Endothelial cell of umbilical vein (primary cell): ENCODE measurements at regions not wholly inside any gene's neighbourhood (a gene's known extent, or its start where the extent isn't known, plus 50 kb on each side); places are given as distances from the start of the nearest gene placed in this dataset.

ENCODE experiments used
- BruUV-seq: library from RNA; stranded (reverse); fragments of 400-500 nt; replicated peaks from 2 replicates; lab custom pipeline; 2021; lab: Mats Ljungman, UMichigan
- CTCF ChIA-PET: fragments of 300-600, 350-600 bp; sonication (Branson Sonifier 250); formaldehyde crosslinking; loops from one replicate; lab custom pipeline; 2021; ENCODE audit warnings: antibody characterized with exemption, inconsistent platforms; lab: Charles Lee
- POLR2A ChIA-PET: fragments of 300-600, 350-600 bp; sonication (Branson Sonifier 250); formaldehyde crosslinking; loops from one replicate; lab custom pipeline; 2021; ENCODE audit warnings: antibody characterized with exemption, inconsistent platforms; lab: Charles Lee
- DNase-seq: peaks from one replicate; pipeline ENCODE4 v3.0.0-alpha.2; 2011; ENCODE audit warnings: low read depth, low spot score
- FAIRE-seq: peaks from 2 replicates; lab custom pipeline; 2011; peaks lifted over from hg19 to GRCh38; lab: Jason Lieb, UNC
- H2AFZ ChIP-seq: 2 replicates; pipeline ENCODE4 v1.6.0; 2012; ENCODE audit warnings: low read depth, low read length, control low read depth, inconsistent platforms
- H3K27ac ChIP-seq: 2 replicates; pipeline ENCODE4 v1.5.1; 2011; ENCODE audit warnings: low read depth, mild to moderate bottlenecking, control low read depth, low read length, moderate library complexity; ENCODE audit not compliant: insufficient read depth
- H3K27me3 ChIP-seq, 2 experiments: 2 replicates each; pipeline versions ENCODE4 v1.6.0 to v1.6.1; 2011; ENCODE audit warnings: low read length in 2 of 2, mixed read lengths in 1 of 2; ENCODE audit not compliant: control insufficient read depth in 2 of 2, insufficient read depth in 2 of 2
- H3K36me3 ChIP-seq, 2 experiments: 2 replicates in 1 of 2; 3 replicates in 1 of 2; pipeline ENCODE4 v1.5.1; 2011; ENCODE audit warnings: low read length in 2 of 2, mild to moderate bottlenecking in 1 of 2, moderate library complexity in 1 of 2; ENCODE audit not compliant: control insufficient read depth in 2 of 2, insufficient read depth in 2 of 2; ENCODE audit errors: extremely low read depth in 1 of 2
- H3K4me1 ChIP-seq: 3 replicates; pipeline ENCODE4 v1.5.1; 2011; ENCODE audit warnings: mild to moderate bottlenecking, low read length; ENCODE audit not compliant: control insufficient read depth, insufficient read depth; ENCODE audit errors: extremely low read depth
- H3K4me2 ChIP-seq: 2 replicates; pipeline ENCODE4 v1.6.1; 2011; ENCODE audit warnings: low read length, control low read depth, mixed read lengths; ENCODE audit not compliant: insufficient read depth
- H3K4me3 ChIP-seq, 3 experiments: fragments of 200-600 bp in 1 of 3; sonication (generic), shearing (Covaris generic) in 1 of 3; replicated peaks in 1 of 3; 2 replicates each; pipeline ENCODE4 v1.5.1; 2011 to 2016; ENCODE audit warnings: control low read depth in 3 of 3, low read length in 3 of 3, mild to moderate bottlenecking in 2 of 3, inconsistent platforms in 1 of 3, low read depth in 1 of 3, moderate library complexity in 1 of 3; ENCODE audit not compliant: insufficient read depth in 1 of 3
- H3K79me2 ChIP-seq: 2 replicates; pipeline ENCODE4 v1.6.0; 2012; ENCODE audit warnings: low read length, inconsistent platforms; ENCODE audit not compliant: control insufficient read depth, insufficient read depth
- H3K9ac ChIP-seq: replicated peaks from 2 replicates; pipeline ENCODE3; 2011; ENCODE audit warnings: low read length, control low read depth; ENCODE audit not compliant: insufficient read depth; ENCODE audit errors: extremely low read depth
- H3K9me1 ChIP-seq: replicated peaks from 3 replicates; pipeline ENCODE4 v1.6.0; 2011; ENCODE audit warnings: mild to moderate bottlenecking, low read length; ENCODE audit not compliant: control insufficient read depth, insufficient read depth; ENCODE audit errors: extremely low read depth
- H3K9me3 ChIP-seq: replicated peaks from 2 replicates; pipeline ENCODE4 v1.5.1; 2012; ENCODE audit warnings: low read length, inconsistent platforms; ENCODE audit not compliant: control insufficient read depth, insufficient read depth
- H4K20me1 ChIP-seq: replicated peaks from 2 replicates; pipeline ENCODE3; 2011; ENCODE audit warnings: mild to moderate bottlenecking, low read length; ENCODE audit not compliant: control insufficient read depth, insufficient read depth; ENCODE audit errors: extremely low read depth
- CTCF ChIP-seq, 2 donors: IDR thresholded peaks; 1 replicate in 1 of 2; 2 replicates in 1 of 2; pipeline ENCODE4 v1.5.1; 2011; ENCODE audit warnings: low read length in 2 of 2, mild to moderate bottlenecking in 2 of 2, moderate library complexity in 2 of 2, control low read depth in 1 of 2, inconsistent platforms in 1 of 2, low read depth in 1 of 2; ENCODE audit not compliant: insufficient read depth in 1 of 2; ENCODE audit errors: extremely low read depth in 1 of 2
- EZH2 ChIP-seq: IDR thresholded peaks from 2 replicates; pipeline ENCODE4 v1.6.1; 2012; ENCODE audit warnings: borderline replicate concordance, low read depth, mild to moderate bottlenecking, moderate library complexity, low read length, inconsistent platforms; ENCODE audit not compliant: severe bottlenecking
- FOS ChIP-seq: IDR thresholded peaks from 2 replicates; pipeline ENCODE4 v1.6.1; 2011; ENCODE audit warnings: mild to moderate bottlenecking, low read length, moderate library complexity, borderline replicate concordance; ENCODE audit not compliant: insufficient read depth
- GATA2 ChIP-seq: IDR thresholded peaks from 2 replicates; pipeline ENCODE4 v1.7.0; 2011; ENCODE audit warnings: low read depth, mild to moderate bottlenecking, moderate library complexity, mixed read lengths, low read length; ENCODE audit not compliant: insufficient read length, insufficient read depth
- JUN ChIP-seq: IDR thresholded peaks from 2 replicates; pipeline ENCODE4 v1.6.1; 2011; ENCODE audit warnings: borderline replicate concordance, low read depth; ENCODE audit not compliant: insufficient read length, insufficient read depth
- MAX ChIP-seq: IDR thresholded peaks from 2 replicates; pipeline ENCODE4 v1.6.1; 2011; ENCODE audit not compliant: insufficient read depth, insufficient read length
- MYC ChIP-seq: IDR thresholded peaks from one replicate; pipeline ENCODE4 v1.6.1; 2011; ENCODE audit warnings: mild to moderate bottlenecking, low read depth, low read length
- POLR2A ChIP-seq: IDR thresholded peaks from 2 replicates; pipeline ENCODE4 v1.6.1; 2012; ENCODE audit warnings: low read depth, mild to moderate bottlenecking, control low read depth, low read length
- POLR2AphosphoS5 ChIP-seq: IDR thresholded peaks from 2 replicates; pipeline ENCODE4 v1.6.1; 2012; ENCODE audit warnings: low read depth, mild to moderate bottlenecking, control low read depth, low read length, moderate library complexity; ENCODE audit not compliant: insufficient read depth
- dilution Hi-C: fragments of 300-500 bp; cut with MboI; formaldehyde crosslinking; loops from one replicate; pipeline ENCODE4 v1.15.0; 2019; ENCODE audit warnings: low sequenced_read_pairs; ENCODE audit not compliant: extremely low pct_ligation_motif_present
- intact Hi-C: fragments of 100-400 bp; cut with micrococcal nuclease; formaldehyde crosslinking; loops from one replicate; pipeline ENCODE4 v1.10.0; 2022

- intact Hi-C loops: no loop called here
These were observed 447.8 kb downstream of the FAM133A start for GRCh38 chrX:94121799-94122198.

More at GRCh38 chrX:94121799-94122198, 447.8 kb downstream of the FAM133A start:
- ChIA-PET POLR2A (no interaction called here), CTCF (no interaction called here)
- Histone ChIP-seq H3K4me2 (no peak overlapping the region), H3K4me3 (no peak overlapping the region), H4K20me1 (no peaks in the 10 kb centered on the region), H3K36me3 (no peaks in the 10 kb centered on the region), H2AFZ (no peak overlapping the region), H3K9ac (no peak overlapping the region), H3K27me3 (no peaks in the 10 kb centered on the region), H3K79me2 (no peaks in the 10 kb centered on the region), H3K9me3 (no peaks in the 10 kb centered on the region), H3K9me1 (no peaks in the 10 kb centered on the region), H3K27ac (no peak overlapping the region), H3K4me1 (no peaks in the 10 kb centered on the region)
- FAIRE-seq (no peak), DNase-seq (no peak)
- dilution Hi-C loops: no loop called here
- TF ChIP-seq CTCF (IDR thresholded peaks at IDR 0.05; ENCODE audit: extremely low read depth in 1 of 2, insufficient read depth in 1 of 2, low read depth in 1 of 2, low read length in 2 of 2): no peak
- TF ChIP-seq MAX: no peak
- no peak for TF ChIP-seq FOS
- no peak for TF ChIP-seq POLR2A
- no peak for TF ChIP-seq MYC
- no peak for TF ChIP-seq EZH2
- no peak for TF ChIP-seq POLR2AphosphoS5
- no peak for TF ChIP-seq GATA2
- no peak for TF ChIP-seq JUN
- BruUV-seq: no TSS peak
